Epithelial cell of esophagus (primary cell): ENCODE measurements at regions not wholly inside any gene's neighbourhood (a gene's known extent, or its start where the extent isn't known, plus 50 kb on each side); places are given as distances from the start of the nearest gene placed in this dataset.

Source experiments
- DNase-seq: peaks from one replicate; pipeline ENCODE4 v3.0.0; 2010; ENCODE audit warnings: low read depth
- H3K4me3 ChIP-seq: 2 replicates; pipeline ENCODE4 v1.5.1; 2011; ENCODE audit warnings: mild to moderate bottlenecking, low read length, control low read depth
- CTCF ChIP-seq: IDR thresholded peaks from 2 replicates; pipeline ENCODE4 v1.5.1; 2011; ENCODE audit warnings: low read depth, mild to moderate bottlenecking, low read length, control low read depth, inconsistent platforms; ENCODE audit not compliant: insufficient read depth; ENCODE audit errors: missing control alignments

DNA sequence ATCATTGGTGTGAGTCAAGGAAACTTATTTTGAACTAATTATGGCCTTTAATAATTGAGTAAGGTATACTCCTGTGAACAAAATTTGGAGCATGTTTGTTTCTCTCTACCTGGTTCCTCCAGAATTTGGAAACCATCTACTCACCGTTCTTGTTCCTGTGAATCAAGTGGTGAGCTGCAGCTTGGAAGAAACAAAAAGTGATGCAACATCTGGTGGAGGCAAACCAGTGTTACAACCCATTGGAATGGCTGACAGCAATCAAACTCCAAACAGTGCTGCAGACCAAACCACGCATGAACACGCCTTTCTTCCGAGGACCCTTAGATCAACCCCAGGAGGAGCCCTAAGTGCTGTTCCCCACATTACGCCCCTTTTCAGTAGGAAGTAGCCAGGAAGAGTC lies 104.7 kb upstream of the VASH1 start:
- no peak for DNase-seq
- TF ChIP-seq CTCF, result no peak
- no peak overlapping the region for H3K4me3 ChIP-seq

- TF ChIP-seq CTCF, result no peak
- DNase-seq, result no peak
- no peak overlapping the region for H3K4me3 ChIP-seq
These were observed 103.9 kb upstream of the VASH1 start for GRCh38 chr14:76657404-76657803.

GRCh38 chr14:76657846-76658245 lies 103.4 kb upstream of the VASH1 start:
- no peak for DNase-seq
- TF ChIP-seq CTCF, result no peak
- H3K4me3 ChIP-seq, result no peak overlapping the region

GRCh38 chr14:76662580-76662979 lies 98.7 kb upstream of the VASH1 start:
- H3K4me3 ChIP-seq, result no peak overlapping the region
- DNase-seq, result no peak
- TF ChIP-seq CTCF, result no peak

DNA sequence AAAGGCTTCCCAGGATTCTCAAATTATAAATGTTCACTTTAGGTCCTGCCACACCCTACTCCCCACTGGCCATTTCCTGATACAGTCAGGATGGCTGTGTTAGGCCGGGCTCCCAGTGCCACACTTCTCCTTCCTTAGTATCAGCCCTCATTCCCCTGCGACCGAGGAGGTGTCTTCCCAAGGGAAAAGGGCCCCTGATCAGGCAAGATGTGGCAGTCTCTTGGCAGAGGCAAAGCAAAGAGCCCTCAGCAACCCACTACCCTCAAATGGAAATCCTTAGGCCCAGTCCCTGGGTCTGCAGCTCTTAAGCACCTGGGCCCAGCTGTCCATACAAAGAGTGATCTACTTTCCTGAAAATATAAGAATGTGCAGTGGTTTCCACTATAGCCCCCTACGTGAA lies 96.5 kb upstream of the VASH1 start:
- TF ChIP-seq CTCF, result no peak
- no peak for DNase-seq
- H3K4me3 ChIP-seq, result no peak overlapping the region

DNA sequence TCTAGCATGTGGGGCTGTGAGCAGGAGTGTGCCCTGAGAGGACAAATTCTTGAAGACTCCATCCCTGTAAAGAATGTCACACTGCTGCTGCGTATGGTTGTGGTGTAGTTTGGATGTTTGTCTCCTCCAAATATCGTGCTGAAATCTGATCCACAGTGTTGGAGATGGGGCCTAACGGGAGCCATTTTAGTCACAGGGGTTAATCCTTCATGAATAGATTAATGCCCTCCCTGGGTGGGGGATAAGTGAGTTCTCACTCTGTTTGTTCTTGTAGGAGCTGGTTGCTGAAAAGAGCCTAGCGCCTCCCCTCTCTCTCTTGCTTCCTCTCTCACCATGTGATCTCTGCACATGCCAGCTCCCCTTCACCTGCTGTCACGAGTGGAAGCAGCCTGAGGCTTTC lies 94.5 kb upstream of the VASH1 start:
- TF ChIP-seq CTCF, result no peak
- no peak for DNase-seq
- no peak overlapping the region for H3K4me3 ChIP-seq

DNA sequence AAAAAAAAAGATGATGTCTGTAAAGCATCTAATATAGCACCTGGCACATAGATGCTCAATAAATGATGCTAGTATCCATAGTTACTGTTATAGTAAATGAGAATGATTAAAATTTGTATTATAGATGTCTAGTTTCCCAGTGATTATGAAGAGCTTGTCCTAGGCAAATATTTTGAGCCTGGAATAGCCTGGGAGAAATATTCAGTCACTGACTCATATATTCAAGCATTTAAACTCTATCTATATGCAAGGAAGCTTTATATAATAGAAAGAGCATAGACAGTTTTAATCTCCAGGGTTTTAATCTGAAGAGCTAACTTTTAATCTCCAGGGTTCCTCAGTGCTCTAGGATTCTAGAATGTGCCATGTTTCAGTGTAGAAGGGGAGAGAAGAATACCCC lies 91.5 kb upstream of the VASH1 start:
- no peak for TF ChIP-seq CTCF
- no peak for DNase-seq
- H3K4me3 ChIP-seq, result no peak overlapping the region
